Gastrocnemius medialis (tissue), 4 donors: ENCODE measurements at regions not wholly inside any gene's neighbourhood (a gene's known extent, or its start where the extent isn't known, plus 50 kb on each side); places are given as distances from the start of the nearest gene placed in this dataset.
"Not testable (repeated sequence)": the region's sequence is repeated elsewhere in the genome, so short reads cannot be mapped to it uniquely, and the experiment has no call there.

Source experiments
- ATAC-seq, 2 donors: fragments of 150-250 bp; one replicate each; pipeline ENCODE4 v1.9.1; 2016
- DNase-seq, 2 donors: peaks; one replicate each; pipeline ENCODE4 v3.0.0-alpha.2; 2019
- H3K27ac ChIP-seq, 4 donors: fragments of 200-600 bp; sonication (generic); 1 replicate in 1 of 4; 2 replicates in 3 of 4; pipeline ENCODE4 v1.5.1; 2016 to 2018; ENCODE audit warnings: mild to moderate bottlenecking in 2 of 4, moderate library complexity in 1 of 4
- H3K27me3 ChIP-seq, 3 donors: fragments of 200-600 bp; sonication (generic) in 2 of 3; 1 replicate in 1 of 3; 2 replicates in 2 of 3; pipeline versions ENCODE4 v1.5.1 to v1.6.0; 2016 to 2019; ENCODE audit warnings: mild to moderate bottlenecking in 1 of 3, moderate library complexity in 1 of 3
- H3K36me3 ChIP-seq, 2 donors: fragments of 200-600 bp; sonication (generic) in 1 of 2; one replicate each; pipeline ENCODE4 v1.5.1; 2017 to 2018
- H3K4me1 ChIP-seq, 2 donors: fragments of 200-600 bp; sonication (generic) in 1 of 2; one replicate each; pipeline ENCODE4 v1.5.1; 2016 to 2017; ENCODE audit warnings: mild to moderate bottlenecking in 2 of 2
- H3K4me3 ChIP-seq, 4 donors: fragments of 200-600 bp; sonication (generic) in 3 of 4; 1 replicate in 1 of 4; 2 replicates in 3 of 4; pipeline ENCODE4 v1.5.1; 2016 to 2019; ENCODE audit warnings: mild to moderate bottlenecking in 2 of 4
- H3K9me3 ChIP-seq, 3 donors: fragments of 200-600 bp; sonication (generic) in 2 of 3; 1 replicate in 1 of 3; 2 replicates in 2 of 3; pipeline ENCODE4 v1.5.1; 2016 to 2019
- CTCF ChIP-seq, 5 experiments: fragments of 450-650 bp in 3 of 5; fragments of 200-600 bp in 2 of 5; sonication (generic) in 2 of 5; IDR thresholded peaks in 4 of 5; conservative IDR thresholded peaks in 1 of 5; 1 replicate in 4 of 5; 2 replicates in 1 of 5; pipeline ENCODE4 v1.5.1; 2016 to 2019; ENCODE audit warnings: antibody characterized with exemption in 5 of 5, mild to moderate bottlenecking in 3 of 5, moderate library complexity in 3 of 5
- POLR2A ChIP-seq, 2 donors: fragments of 450-650 bp; IDR thresholded peaks; one replicate each; pipeline ENCODE4 v1.6.1; 2017; ENCODE audit warnings: antibody characterized with exemption in 2 of 2, mild to moderate bottlenecking in 2 of 2, moderate library complexity in 2 of 2
- in situ Hi-C, 4 donors: fragments of 200-750 bp; cut with MboI; loops; one replicate each; pipeline versions ENCODE4 v1.15.0 to v1.8.0; 2017; ENCODE audit warnings: low sequenced_read_pairs in 4 of 4
- intact Hi-C: fragments of 100-400 bp; cut with DNase I; formaldehyde crosslinking; loops from one replicate; pipeline ENCODE4 v1.15.1; 2023; ENCODE audit warnings: low total_unique reads

DNA sequence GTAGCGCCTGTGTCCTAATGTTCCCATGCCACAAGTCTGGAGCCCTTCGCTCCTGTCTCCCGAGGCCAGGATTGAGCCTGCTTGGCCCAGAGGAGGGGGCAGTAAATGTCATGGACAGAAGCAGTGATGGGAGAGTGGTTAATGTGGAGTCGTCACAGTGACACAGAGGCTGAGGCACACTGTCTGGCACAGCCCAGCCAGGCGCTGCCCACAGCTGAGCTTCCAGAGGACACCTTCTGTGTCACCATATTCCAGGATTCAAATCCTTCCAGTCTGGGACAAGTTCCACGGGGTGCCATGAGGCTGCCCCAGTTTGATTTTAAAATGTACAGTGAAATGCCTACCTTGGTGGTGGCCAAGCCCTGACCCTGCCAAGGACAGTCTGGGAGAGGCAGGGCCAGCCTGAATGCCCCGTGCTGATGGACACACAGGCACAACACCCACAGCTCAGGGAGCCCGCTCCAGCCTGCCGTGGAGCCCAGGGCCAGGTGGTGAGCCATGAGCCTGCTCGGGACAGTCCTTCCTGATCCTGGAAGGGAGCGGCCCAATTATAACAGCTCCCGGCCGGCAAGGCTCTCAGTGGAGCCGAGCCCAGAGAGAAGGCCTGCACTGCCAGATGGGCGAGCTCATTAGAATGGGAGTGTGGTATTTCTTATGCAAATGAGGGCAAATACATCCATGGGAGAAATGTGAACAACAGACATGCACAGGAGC lies 99.1 kb upstream of the RUFY1 start:
- Histone ChIP-seq H3K4me3 (no peak overlapping the region), H3K36me3 (no peaks in the 10 kb centered on the region), H3K27me3 (no peaks in the 10 kb centered on the region), H3K9me3 (no peaks in the 10 kb centered on the region), H3K27ac (no peak overlapping the region), H3K4me1 (no peaks in the 10 kb centered on the region)
- TF ChIP-seq CTCF (IDR thresholded peaks at IDR 0.05 in 4 of 5, conservative IDR thresholded peaks at IDR 0.05 in 1 of 5) (no peak), POLR2A (IDR thresholded peaks at IDR 0.05) (no peak)
- intact Hi-C loops (no loop called here), in situ Hi-C loops (no loop called here)
- no peak for DNase-seq
- no peak for ATAC-seq

GRCh38 chr5:179449950-179450349 lies 100.4 kb upstream of the RUFY1 start:
- intact Hi-C loops, DNase-seq, H3K36me3 ChIP-seq, H3K4me3 ChIP-seq, H3K9me3 ChIP-seq, H3K27ac ChIP-seq, in situ Hi-C loops, ATAC-seq, H3K4me1 ChIP-seq, H3K27me3 ChIP-seq: not testable (repeated sequence)

DNA sequence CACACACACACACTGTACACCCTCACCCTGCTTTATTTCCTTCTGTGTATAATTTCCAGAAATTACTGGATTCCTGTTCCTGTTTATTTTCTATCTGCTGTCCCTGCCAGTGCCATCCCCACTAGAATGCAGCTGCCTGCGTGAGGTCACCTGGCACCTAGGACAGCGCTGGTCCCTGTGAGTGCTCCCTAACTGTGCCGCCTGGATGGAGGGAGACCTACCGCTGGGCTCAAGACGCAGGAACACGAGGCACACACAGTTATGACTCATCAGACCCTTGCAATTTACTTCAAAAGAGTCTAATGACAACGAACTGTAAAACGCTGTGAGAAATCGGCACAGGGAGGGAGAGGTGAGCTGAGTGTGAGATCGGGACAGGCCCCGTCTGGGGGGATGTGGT lies 102.1 kb upstream of the RUFY1 start:
- intact Hi-C loops, H3K4me1 ChIP-seq, ATAC-seq, H3K27ac ChIP-seq, DNase-seq, H3K36me3 ChIP-seq, H3K4me3 ChIP-seq, H3K9me3 ChIP-seq, H3K27me3 ChIP-seq, in situ Hi-C loops: not testable (repeated sequence)

DNA sequence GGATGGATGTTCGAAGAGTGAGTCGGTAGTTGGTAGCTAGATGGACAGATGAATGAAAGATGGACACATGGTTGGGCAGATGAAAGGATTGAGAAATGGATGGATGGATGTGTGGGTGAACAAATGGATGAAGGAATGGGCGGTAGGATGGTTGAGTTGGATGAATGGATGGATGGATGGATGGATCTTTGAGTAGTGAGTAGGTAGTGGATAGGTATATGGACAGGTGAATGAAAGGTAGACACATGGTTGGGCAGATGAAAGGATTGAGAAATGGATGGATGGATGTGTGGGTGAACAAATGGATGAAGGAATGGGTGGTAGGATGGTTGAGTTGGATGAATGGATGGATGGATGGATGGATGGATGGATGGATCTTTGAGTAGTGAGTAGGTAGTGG lies 97.0 kb upstream of the ADAMTS2 start:
- H3K4me1 ChIP-seq, DNase-seq, H3K9me3 ChIP-seq, H3K36me3 ChIP-seq, intact Hi-C loops, H3K4me3 ChIP-seq, in situ Hi-C loops, ATAC-seq, H3K27ac ChIP-seq: not testable (repeated sequence)
- H3K27me3 ChIP-seq, result peaks cover 0 to 13% (median 0%) of the 10 kb centered on the region in 3 donors

DNA sequence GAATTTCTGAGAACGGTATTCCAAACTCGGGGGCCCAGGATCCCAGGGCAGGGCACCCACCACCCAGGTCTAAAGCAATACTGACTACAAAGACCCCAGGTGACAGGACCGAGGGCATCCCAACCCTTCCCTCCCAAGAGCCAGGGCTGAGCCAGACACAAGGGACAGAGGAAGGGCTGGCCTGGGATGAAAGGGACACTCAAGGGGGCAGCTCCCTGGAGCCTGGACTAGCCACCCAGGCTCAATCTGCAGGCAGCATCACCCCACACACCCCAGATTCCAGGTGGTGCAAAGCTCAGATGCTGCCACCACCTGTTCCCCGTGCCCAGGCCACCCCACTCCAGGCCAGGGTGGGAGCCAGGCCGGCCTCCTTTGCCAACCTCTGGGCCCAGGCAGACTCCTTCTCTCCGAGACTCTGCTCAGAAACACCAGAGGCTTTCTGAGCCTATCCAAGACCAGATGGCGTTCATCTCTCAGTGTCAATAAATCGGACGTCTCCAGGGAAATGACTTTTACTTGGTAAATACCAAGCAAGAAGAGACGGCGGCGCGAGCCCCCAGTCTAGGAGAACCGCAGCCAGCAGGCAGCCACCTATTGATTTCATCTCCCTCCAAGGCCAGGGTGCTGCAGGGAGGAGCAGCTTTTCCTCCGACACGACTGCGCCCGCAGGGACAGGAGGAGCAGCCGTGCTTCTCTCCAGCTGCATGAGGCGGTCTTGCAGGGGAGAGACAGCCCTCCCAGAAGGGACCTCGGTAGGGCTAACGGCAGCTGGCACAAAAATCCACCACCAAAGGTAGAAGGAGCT lies 94.1 kb upstream of the ADAMTS2 start:
- DNase-seq (no peak), ATAC-seq (no peak)
- intact Hi-C loops (no loop called here), in situ Hi-C loops (no loop called here)
- Histone ChIP-seq H3K27ac (no peak overlapping the region), H3K4me1 (no peaks in the 10 kb centered on the region), H3K4me3 (no peak overlapping the region), H3K36me3 (no peaks in the 10 kb centered on the region), H3K9me3 (no peaks in the 10 kb centered on the region), H3K27me3 (peaks cover 0 to 19% (median 0%) of the 10 kb centered on the region in 3 donors)
- TF ChIP-seq POLR2A (IDR thresholded peaks at IDR 0.05) (no peak), CTCF (IDR thresholded peaks at IDR 0.05 in 4 of 5, conservative IDR thresholded peaks at IDR 0.05 in 1 of 5) (no peak)

DNA sequence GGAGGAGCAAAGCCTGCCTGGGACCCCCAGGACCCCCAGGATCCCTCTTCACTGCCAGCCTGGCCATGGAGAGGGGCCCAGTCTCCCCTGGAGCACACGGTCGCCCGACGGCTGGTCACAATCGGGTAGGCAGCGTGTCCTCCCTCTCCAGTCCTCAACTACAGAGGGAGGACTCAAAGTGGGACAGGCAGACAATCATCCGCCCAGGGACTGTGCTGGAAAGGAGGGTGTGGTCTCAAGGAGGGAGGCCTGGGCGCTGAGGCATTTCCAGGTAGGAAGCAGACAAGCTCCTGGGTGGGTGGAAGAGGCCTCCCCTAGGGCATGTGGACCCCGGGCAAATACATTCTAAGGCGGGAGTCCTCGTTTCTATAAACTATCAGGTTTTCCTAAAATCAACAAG lies 93.2 kb upstream of the ADAMTS2 start:
- Histone ChIP-seq H3K36me3 (no peaks in the 10 kb centered on the region), H3K27me3 (peaks cover 0 to 19% (median 0%) of the 10 kb centered on the region in 3 donors), H3K4me1 (no peaks in the 10 kb centered on the region), H3K27ac (no peak overlapping the region), H3K4me3 (no peak overlapping the region), H3K9me3 (no peaks in the 10 kb centered on the region)
- ATAC-seq (no peak), DNase-seq (no peak)
- no peak for TF ChIP-seq CTCF (IDR thresholded peaks at IDR 0.05 in 4 of 5, conservative IDR thresholded peaks at IDR 0.05 in 1 of 5)
- no peak for TF ChIP-seq POLR2A (IDR thresholded peaks at IDR 0.05)
- intact Hi-C loops (no loop called here), in situ Hi-C loops (no loop called here)
